CD4-positive, alpha-beta T cell treated with Interleukin-10 for 1 hour (primary cell): ENCODE measurements at regions not wholly inside any gene's neighbourhood (a gene's known extent, or its start where the extent isn't known, plus 50 kb on each side); places are given as distances from the start of the nearest gene placed in this dataset.
"Not testable (repeated sequence)": the region's sequence is repeated elsewhere in the genome, so short reads cannot be mapped to it uniquely, and the experiment has no call there.

Experiments used
- DNase-seq: peaks from one replicate; pipeline ENCODE4 v3.0.0-alpha.2; 2020

- no peak for DNase-seq
Observed at GRCh38 chr9:90981726-90982125, 180.1 kb downstream of the SYK start.

GRCh38 chr9:90983394-90983793 is 181.8 kb downstream of the SYK start:
- no peak for DNase-seq

- no peak for DNase-seq
Observed at GRCh38 chr9:90985631-90986030, 184.0 kb downstream of the SYK start.

GRCh38 chr9:90986161-90986560 is 184.5 kb downstream of the SYK start:
- DNase-seq = no peak

- no peak for DNase-seq
Observed at GRCh38 chr9:90987566-90987965, 185.9 kb downstream of the SYK start.

- no peak for DNase-seq
Observed at GRCh38 chr9:90988318-90988717, 186.7 kb downstream of the SYK start.

GRCh38 chr9:90991953-90992352 is 190.3 kb downstream of the SYK start:
- no peak for DNase-seq

- DNase-seq = no peak
Observed at GRCh38 chr9:90995516-90995915, 193.9 kb downstream of the SYK start.

- DNase-seq = no peak
Observed at GRCh38 chr9:90996154-90997065, 194.8 kb downstream of the SYK start.

GRCh38 chr9:90998573-90998972 is 197.0 kb downstream of the SYK start:
- DNase-seq = no peak

GRCh38 chr9:90999425-91000397 is 198.1 kb downstream of the SYK start:
- DNase-seq = no peak

GRCh38 chr9:91001146-91001611 is 199.6 kb downstream of the SYK start:
- DNase-seq = no peak

- DNase-seq = no peak
Observed at GRCh38 chr9:91004484-91004883, 202.9 kb downstream of the SYK start.

GRCh38 chr9:91004992-91005391 is 203.4 kb downstream of the SYK start:
- DNase-seq = no peak

- no peak for DNase-seq
Observed at GRCh38 chr9:91006046-91006445, 204.4 kb downstream of the SYK start.

- DNase-seq = no peak
Observed at GRCh38 chr9:91008568-91008967, 206.9 kb downstream of the SYK start.

GRCh38 chr9:91011891-91012290 is 210.3 kb downstream of the SYK start:
- DNase-seq = no peak

- DNase-seq = no peak
Observed at GRCh38 chr9:91012933-91013841, 211.6 kb downstream of the SYK start.

- no peak for DNase-seq
Observed at GRCh38 chr9:91017245-91017644, 215.6 kb downstream of the SYK start.

GRCh38 chr9:91019871-91020270 is 218.3 kb downstream of the SYK start:
- DNase-seq = not testable (repeated sequence)

- DNase-seq = not testable (repeated sequence)
Observed at GRCh38 chr9:91021656-91022055, 220.0 kb downstream of the SYK start.

- no peak for DNase-seq
Observed at GRCh38 chr9:91023741-91024140, 222.1 kb downstream of the SYK start.
